Small intestine (tissue), 7 donors: ENCODE measurements at regions not wholly inside any gene's neighbourhood (a gene's known extent, or its start where the extent isn't known, plus 50 kb on each side); places are given as distances from the start of the nearest gene placed in this dataset.
"Not testable (repeated sequence)": the region's sequence is repeated elsewhere in the genome, so short reads cannot be mapped to it uniquely, and the experiment has no call there.

ENCODE experiments used
- DNase-seq, 2 donors: peaks; one replicate each; pipeline versions ENCODE4 v3.0.0 to v3.0.0-alpha.2; 2013
- FAIRE-seq: peaks from 2 replicates; lab custom pipeline; 2012; peaks lifted over from hg19 to GRCh38; lab: Jason Lieb, UNC
- H3K27ac ChIP-seq, 3 donors: one replicate each; pipeline ENCODE4 v1.5.1; 2013; ENCODE audit warnings: low read length in 2 of 3, mild to moderate bottlenecking in 2 of 3, control low read depth in 1 of 3, inconsistent platforms in 1 of 3, low read depth in 1 of 3, moderate library complexity in 1 of 3
- H3K27me3 ChIP-seq, 3 donors: one replicate each; pipeline ENCODE4 v1.6.1; 2013; ENCODE audit warnings: low read length in 3 of 3, inconsistent platforms in 1 of 3; ENCODE audit not compliant: control insufficient read depth in 3 of 3, insufficient read depth in 3 of 3
- H3K36me3 ChIP-seq, 3 donors: one replicate each; pipeline ENCODE4 v1.6.1; 2013; ENCODE audit warnings: low read length in 3 of 3, inconsistent platforms in 1 of 3, low read depth in 1 of 3, mild to moderate bottlenecking in 1 of 3, moderate library complexity in 1 of 3; ENCODE audit not compliant: control insufficient read depth in 3 of 3, insufficient read depth in 2 of 3
- H3K4me1 ChIP-seq, 3 donors: one replicate each; pipeline ENCODE4 v1.6.1; 2013; ENCODE audit warnings: low read length in 2 of 3, inconsistent platforms in 1 of 3, low read depth in 1 of 3, mild to moderate bottlenecking in 1 of 3, moderate library complexity in 1 of 3; ENCODE audit not compliant: control insufficient read depth in 3 of 3, insufficient read depth in 2 of 3
- H3K4me3 ChIP-seq, 3 donors: one replicate each; pipeline ENCODE4 v1.5.1; 2013; ENCODE audit warnings: low read length in 3 of 3, control low read depth in 1 of 3, inconsistent platforms in 1 of 3, low read depth in 1 of 3, mild to moderate bottlenecking in 1 of 3, moderate library complexity in 1 of 3
- H3K9me3 ChIP-seq, 2 donors: one replicate each; pipeline ENCODE4 v1.6.1; 2013; ENCODE audit warnings: low read depth in 1 of 2, low read length in 1 of 2; ENCODE audit not compliant: control insufficient read depth in 2 of 2, insufficient read depth in 1 of 2
- WGBS, 3 donors: extraction: QIAGEN DNeasy Blood & Tissue Kit; methylation state at CpG; one replicate each; pipeline ENCODE4 v1.1.7; 2013; 5-methylcytosine and 5-hydroxymethylcytosine counted together
- donor health status: healthy with polysubstance abuse.
- donor health status: control.
- donor health status: control.
- donor health status: Bipolar disorder and iron deficiency.
- donor health status: healthy.

DNA sequence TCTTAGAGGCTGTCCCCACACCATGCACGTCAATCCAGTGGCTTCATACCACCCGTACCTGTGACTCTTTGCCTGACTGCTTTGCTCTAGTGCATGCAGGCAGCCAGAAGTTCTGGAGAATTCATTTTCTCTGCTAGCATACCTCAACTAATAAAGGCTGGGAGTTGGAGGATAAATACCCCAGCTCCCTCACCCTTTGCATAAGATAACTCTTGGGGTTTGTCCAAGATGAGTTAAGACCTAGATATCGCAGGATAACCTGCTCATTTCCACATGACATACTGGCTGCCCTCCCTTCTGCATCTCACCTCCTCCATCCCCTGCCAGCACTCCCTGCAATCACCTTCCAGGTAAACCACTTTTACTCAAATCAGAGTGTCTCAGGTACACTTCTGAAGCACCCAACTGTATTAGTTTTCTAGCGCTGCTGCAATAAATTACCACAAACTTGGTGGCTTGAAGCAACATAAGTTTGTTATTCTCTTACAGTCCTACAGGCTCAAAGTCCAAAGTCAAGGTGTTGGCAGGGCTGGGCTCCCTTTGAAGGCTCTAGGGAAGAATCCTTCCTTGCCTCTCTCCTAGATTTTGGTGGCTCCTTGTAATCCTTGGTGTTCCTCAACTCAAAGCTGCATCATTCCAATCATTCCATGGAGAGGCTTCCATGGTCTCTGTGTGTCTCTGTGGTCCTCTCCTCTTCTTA lies 146.8 kb downstream of the CRLF3 start:
- 55 to 75% (median 68%) methylated on average over 4 of the region's 4 CpGs for WGBS, 3 donors
- Histone ChIP-seq H3K27me3 (no peaks in the 10 kb centered on the region), H3K4me1 (no peaks in the 10 kb centered on the region), H3K9me3 (peaks cover 0 to 15% of the 10 kb centered on the region in 2 donors), H3K4me3 (no peak overlapping the region), H3K27ac (no peak overlapping the region), H3K36me3 (no peaks in the 10 kb centered on the region)
- DNase-seq: peak; percentile 50 to 62
- FAIRE-seq: no peak

DNA sequence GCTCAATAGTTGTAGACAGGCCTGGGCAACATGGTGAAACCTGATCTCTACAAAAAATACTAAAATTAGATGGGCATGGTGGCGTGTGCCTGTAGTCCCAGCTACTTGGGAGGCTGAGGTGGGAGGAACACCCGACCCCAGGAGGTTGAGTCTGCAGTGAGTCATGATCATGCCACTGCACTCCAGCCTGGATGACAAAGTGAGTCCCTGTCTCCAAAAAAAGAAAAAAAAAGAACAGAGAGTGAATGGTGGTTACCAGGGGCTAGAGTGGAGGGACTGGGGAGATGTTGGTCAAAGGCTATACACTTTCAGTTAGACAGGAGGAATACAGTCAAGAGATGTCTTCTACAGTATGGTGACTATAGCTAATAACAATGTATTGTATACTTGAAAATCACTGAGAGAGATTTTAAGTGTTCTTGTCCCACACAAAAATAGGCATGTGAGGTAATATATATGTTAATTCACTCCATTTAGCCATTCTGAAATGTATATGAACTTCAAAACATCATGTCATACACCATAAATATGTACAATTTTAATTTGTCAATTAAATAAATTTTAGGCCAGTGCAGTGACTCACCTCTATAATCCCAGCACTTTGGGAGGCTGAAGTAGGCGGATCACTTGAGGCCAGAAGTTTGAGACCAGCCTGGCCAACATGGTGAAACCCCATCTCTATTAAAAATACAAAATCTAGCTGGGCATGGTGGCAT lies 148.6 kb downstream of the CRLF3 start:
- not testable (repeated sequence) for H3K27ac ChIP-seq, H3K36me3 ChIP-seq, FAIRE-seq, H3K27me3 ChIP-seq, DNase-seq, H3K4me3 ChIP-seq, H3K4me1 ChIP-seq
- WGBS, 3 donors: 75 to 93% (median 92%) methylated on average over 3 of the region's 3 CpGs
- H3K9me3 ChIP-seq: peaks cover 0 to 15% of the 10 kb centered on the region in 2 donors

GRCh38 chr17:30669217-30669649 lies 155.3 kb downstream of the CRLF3 start:
- not testable (repeated sequence) for H3K27me3 ChIP-seq, H3K27ac ChIP-seq, H3K36me3 ChIP-seq, DNase-seq, H3K4me3 ChIP-seq, H3K4me1 ChIP-seq, FAIRE-seq, H3K9me3 ChIP-seq
- WGBS, 3 donors: 61 to 70% (median 62%) methylated on average over 7 to 8 of the region's 9 CpGs

DNA sequence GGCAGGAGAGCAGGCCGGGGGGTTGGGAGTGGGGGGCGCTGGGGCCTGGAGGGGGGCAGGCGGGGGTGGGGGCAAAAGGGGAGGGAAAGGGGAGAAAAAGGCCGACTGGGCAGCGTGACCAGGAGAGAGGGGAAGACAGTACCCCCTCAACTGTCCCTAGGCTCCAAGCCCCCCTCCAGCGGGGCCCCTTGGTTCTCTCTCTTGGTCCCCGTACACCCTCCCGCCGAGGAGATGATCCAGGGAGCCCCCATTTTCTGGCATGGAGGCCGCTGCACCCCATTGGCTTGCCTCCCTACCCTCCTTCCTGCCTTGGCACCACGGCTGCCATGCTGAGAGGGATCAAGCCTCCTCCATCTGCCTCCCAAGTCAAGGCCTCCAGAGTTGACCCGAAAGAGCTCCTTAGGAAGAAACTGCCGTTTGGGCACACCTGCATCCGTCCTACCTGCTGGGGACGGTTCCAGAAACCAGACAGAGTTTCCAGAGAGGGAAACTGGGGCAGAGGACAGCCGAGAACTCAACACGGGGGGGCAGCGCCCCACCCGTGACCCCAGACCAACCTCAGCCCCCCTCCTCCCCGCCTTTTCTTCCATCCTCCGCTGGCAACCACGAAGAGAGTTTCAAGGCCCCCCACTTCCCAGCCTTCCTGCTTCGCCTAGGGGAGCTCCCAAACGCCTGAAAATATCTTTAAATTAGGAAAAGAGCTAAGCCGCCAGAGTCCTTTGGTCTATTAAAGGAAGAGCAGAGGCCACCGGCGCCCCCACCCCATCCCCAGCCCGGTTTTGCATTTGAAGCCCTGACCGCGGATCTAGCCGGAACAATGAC lies 155.9 kb downstream of the CRLF3 start:
- not testable (repeated sequence) for H3K27ac ChIP-seq, DNase-seq
- 29 to 34% (median 30%) methylated on average over 5 to 12 of the region's 31 CpGs for WGBS, 3 donors

GRCh38 chr17:30667657-30668359 lies 156.7 kb downstream of the CRLF3 start:
- WGBS, 3 donors: 1 to 3% (median 2%) methylated on average over 7 to 32 of the region's 37 CpGs
- FAIRE-seq, H3K36me3 ChIP-seq, H3K27ac ChIP-seq, DNase-seq, H3K27me3 ChIP-seq, H3K9me3 ChIP-seq, H3K4me1 ChIP-seq: not testable (repeated sequence)
- peak overlapping the region in 2 of 3 donors; percentile 19 to 35 for H3K4me3 ChIP-seq

More for the DNA sequence above, 155.9 kb downstream of the CRLF3 start:
- FAIRE-seq, H3K9me3 ChIP-seq, H3K4me1 ChIP-seq, H3K36me3 ChIP-seq, H3K27me3 ChIP-seq, H3K4me3 ChIP-seq: not testable (repeated sequence)

GRCh38 chr17:30666838-30667656 lies 157.4 kb downstream of the CRLF3 start:
- 40 to 60% (median 52%) methylated on average over 12 to 22 of the region's 23 CpGs for WGBS, 3 donors
- not testable (repeated sequence) for H3K9me3 ChIP-seq, FAIRE-seq, H3K4me1 ChIP-seq, H3K36me3 ChIP-seq, H3K27ac ChIP-seq, H3K27me3 ChIP-seq, DNase-seq
- H3K4me3 ChIP-seq: peak overlapping the region in 1 of 3 donors; percentile 35

GRCh38 chr17:30663727-30664455 lies 160.6 kb downstream of the CRLF3 start:
- not testable (repeated sequence) for H3K4me3 ChIP-seq, FAIRE-seq, H3K27me3 ChIP-seq, DNase-seq, H3K27ac ChIP-seq, H3K9me3 ChIP-seq, H3K4me1 ChIP-seq, H3K36me3 ChIP-seq
- 29 to 43% (median 35%) methylated on average over 12 of the region's 12 CpGs for WGBS, 3 donors
